Endodermal cell (in vitro differentiated cells): ENCODE measurements at regions not wholly inside any gene's neighbourhood (a gene's known extent, or its start where the extent isn't known, plus 50 kb on each side); places are given as distances from the start of the nearest gene placed in this dataset.

ENCODE experiments used
- DNase-seq: peaks from one replicate; pipeline ENCODE4 v3.0.0-alpha.2; 2017
- H3K27ac ChIP-seq: 2 replicates; pipeline ENCODE4 v1.5.1; 2013; ENCODE audit warnings: mild to moderate bottlenecking, low read depth, low read length, moderate library complexity
- H3K27me3 ChIP-seq: 2 replicates; pipeline ENCODE4 v1.6.1; 2013; ENCODE audit warnings: mild to moderate bottlenecking, low read length, moderate library complexity; ENCODE audit not compliant: insufficient read depth, control insufficient read depth, poor library complexity, severe bottlenecking
- H3K36me3 ChIP-seq: 2 replicates; pipeline ENCODE4 v1.7.0; 2013; ENCODE audit warnings: mild to moderate bottlenecking, low read length, moderate library complexity; ENCODE audit not compliant: control insufficient read depth, insufficient read depth
- H3K4me1 ChIP-seq: one replicate; pipeline ENCODE4 v1.7.0; 2013; ENCODE audit warnings: low read length; ENCODE audit not compliant: control insufficient read depth, insufficient read depth
- H3K4me3 ChIP-seq: 2 replicates; pipeline ENCODE4 v1.5.1; 2013; ENCODE audit warnings: mild to moderate bottlenecking, low read length, moderate library complexity
- H3K9ac ChIP-seq: 2 replicates; pipeline ENCODE4 v1.6.1; 2013; ENCODE audit warnings: mild to moderate bottlenecking, low read length, moderate library complexity; ENCODE audit not compliant: poor library complexity, severe bottlenecking; ENCODE audit errors: extremely low read depth
- H3K9me3 ChIP-seq: 2 replicates; pipeline ENCODE4 v1.6.1; 2013; ENCODE audit warnings: mild to moderate bottlenecking, low read length, moderate library complexity; ENCODE audit not compliant: control insufficient read depth
- H3K27ac Mint-ChIP-seq: 2 replicates; pipeline ENCODE4 v1.8.0; 2020; ENCODE audit warnings: mixed read lengths
- H3K27me3 Mint-ChIP-seq: 2 replicates; pipeline ENCODE4 v1.8.0; 2021; ENCODE audit warnings: mild to moderate bottlenecking, mixed read lengths; ENCODE audit not compliant: insufficient read depth
- H3K36me3 Mint-ChIP-seq: 2 replicates; pipeline ENCODE4 v1.8.0; 2020; ENCODE audit warnings: low read depth, mixed read lengths
- H3K4me1 Mint-ChIP-seq: 2 replicates; pipeline ENCODE4 v1.8.0; 2020; ENCODE audit warnings: mixed read lengths
- H3K4me3 Mint-ChIP-seq: 2 replicates; pipeline ENCODE4 v1.8.0; 2020; ENCODE audit warnings: mild to moderate bottlenecking, moderate library complexity, mixed read lengths
- H3K9me3 Mint-ChIP-seq: 2 replicates; pipeline ENCODE4 v1.8.0; 2020; ENCODE audit warnings: mild to moderate bottlenecking, mixed read lengths
- CTCF ChIP-seq: fragments of 200-600 bp; sonication (generic); conservative IDR thresholded peaks from 2 replicates; pipeline ENCODE4 v1.5.0; 2021; ENCODE audit warnings: antibody characterized with exemption, mild to moderate bottlenecking
- WGBS, 2 experiments: methylation state at CpG; one replicate each; pipeline versions ENCODE4 v1.1.5 to v1.1.7; 2013; ENCODE audit warnings: missing lambda C conversion rate in 2 of 2, mixed read lengths in 1 of 2; ENCODE audit not compliant: insufficient coverage in 1 of 2, insufficient read length in 1 of 2; 5-methylcytosine and 5-hydroxymethylcytosine counted together

DNA sequence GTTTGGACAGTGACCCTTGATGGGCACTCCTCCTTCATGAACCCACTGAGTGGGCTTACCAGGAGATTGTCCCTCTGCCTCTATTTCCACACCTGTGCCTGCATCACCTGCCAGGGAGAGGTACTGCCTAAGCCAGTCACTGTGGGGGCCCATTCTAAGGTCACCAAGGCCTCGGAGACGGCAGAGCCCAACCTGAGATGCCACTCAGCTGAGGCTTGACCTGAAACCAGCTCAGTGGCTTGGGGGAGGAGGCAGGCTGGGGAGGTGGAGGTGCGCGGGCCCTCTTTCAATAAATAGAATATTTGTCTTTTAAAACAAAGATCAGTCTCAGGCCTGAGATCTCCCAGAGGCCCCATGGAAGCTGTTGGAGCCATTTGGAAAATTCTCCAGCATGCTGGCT is 84.5 kb downstream of the DHCR7 start:
- 91 to 100% methylated on average over 2 to 4 of the region's 4 CpGs for WGBS, 2 experiments
- Histone ChIP-seq H3K9me3 (peaks cover 6% of the 10 kb centered on the region), H3K36me3 (no peaks in the 10 kb centered on the region), H3K27me3 (peaks cover 8% of the 10 kb centered on the region), H3K4me3 (no peak overlapping the region), H3K4me1 (no peaks in the 10 kb centered on the region), H3K9ac (no peak overlapping the region), H3K27ac (no peak overlapping the region)
- Mint-ChIP-seq H3K4me1 (no peaks in the 10 kb centered on the region), H3K9me3 (no peaks in the 10 kb centered on the region), H3K27ac (no peak overlapping the region), H3K36me3 (no peaks in the 10 kb centered on the region), H3K4me3 (no peak overlapping the region), H3K27me3 (peaks cover 6% of the 10 kb centered on the region)
- no peak for DNase-seq
- TF ChIP-seq CTCF = no peak

DNA sequence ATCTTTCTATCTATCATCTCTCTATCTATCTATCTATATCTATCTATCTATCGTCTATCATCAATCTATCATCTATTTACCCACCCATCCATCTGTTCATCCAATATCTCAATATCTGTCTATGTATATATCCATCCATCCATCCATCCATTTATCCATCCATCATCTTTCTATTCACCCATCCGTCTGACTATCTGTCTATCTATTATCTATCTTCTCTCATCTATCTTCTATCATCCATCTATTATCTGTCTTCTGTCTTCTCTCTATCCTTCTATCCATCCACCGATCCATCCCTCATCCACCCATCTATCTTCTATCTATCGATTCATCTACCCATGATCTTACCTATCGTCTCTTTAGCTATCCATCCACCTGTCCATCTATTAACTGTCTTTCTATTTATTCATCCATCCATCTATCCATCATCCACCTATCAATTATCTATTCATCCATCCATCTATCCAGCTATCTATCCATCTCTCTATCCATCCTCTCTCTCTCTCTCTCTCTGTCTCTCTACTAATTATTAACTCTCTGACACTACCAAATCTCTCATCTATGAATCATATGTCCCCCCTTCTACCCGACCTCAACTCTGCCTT is 89.1 kb downstream of the DHCR7 start:
- H3K27me3 ChIP-seq = peaks cover 18% of the 10 kb centered on the region
- 89% methylated on average over 5 to 6 of the region's 6 CpGs for WGBS, 2 experiments
- DNase-seq = no peak
- H3K9ac ChIP-seq = no peak overlapping the region
- Mint-ChIP-seq H3K4me1 (no peaks in the 10 kb centered on the region), H3K27ac (no peak overlapping the region), H3K27me3 (peaks cover 20% of the 10 kb centered on the region), H3K4me3 (no peak overlapping the region), H3K36me3 (no peaks in the 10 kb centered on the region), H3K9me3 (no peaks in the 10 kb centered on the region)
- no peak overlapping the region for H3K27ac ChIP-seq
- no peaks in the 10 kb centered on the region for H3K4me1 ChIP-seq
- H3K9me3 ChIP-seq = peaks cover 6% of the 10 kb centered on the region
- TF ChIP-seq CTCF = no peak
- H3K4me3 ChIP-seq = no peak overlapping the region
- H3K36me3 ChIP-seq = no peaks in the 10 kb centered on the region

GRCh38 chr11:71358122-71358728 is 90.0 kb downstream of the DHCR7 start:
- no peak overlapping the region for H3K4me3 ChIP-seq
- peaks cover 6% of the 10 kb centered on the region for H3K9me3 ChIP-seq
- peaks cover 20% of the 10 kb centered on the region for H3K27me3 ChIP-seq
- Mint-ChIP-seq H3K4me1 (no peaks in the 10 kb centered on the region), H3K27me3 (peaks cover 21% of the 10 kb centered on the region), H3K4me3 (no peak overlapping the region), H3K27ac (no peak overlapping the region), H3K36me3 (no peaks in the 10 kb centered on the region), H3K9me3 (no peaks in the 10 kb centered on the region)
- TF ChIP-seq CTCF = no peak
- DNase-seq = no peak
- WGBS, 2 experiments = 82 to 93% methylated on average over 6 to 10 of the region's 10 CpGs
- no peak overlapping the region for H3K27ac ChIP-seq
- H3K9ac ChIP-seq = no peak overlapping the region
- no peaks in the 10 kb centered on the region for H3K4me1 ChIP-seq
- no peaks in the 10 kb centered on the region for H3K36me3 ChIP-seq
